PC-9 (cell line): ENCODE measurements at regions not wholly inside any gene's neighbourhood (a gene's known extent, or its start where the extent isn't known, plus 50 kb on each side); places are given as distances from the start of the nearest gene placed in this dataset.

ENCODE experiments used
- BruUV-seq: library from RNA; stranded (reverse); fragments of 400-500 nt; replicated peaks from 2 replicates; lab custom pipeline; 2021; lab: Mats Ljungman, UMichigan
- CTCF ChIA-PET: fragments of 300-600 bp; sonication (Branson Sonifier 250); formaldehyde crosslinking; loops from one replicate; lab custom pipeline; 2022; ENCODE audit warnings: antibody characterized with exemption; lab: Charles Lee
- POLR2A ChIA-PET: fragments of 300-600 bp; sonication (Branson Sonifier 250); formaldehyde crosslinking; loops from one replicate; lab custom pipeline; 2022; ENCODE audit warnings: antibody characterized with exemption; ENCODE audit not compliant: unreplicated experiment; lab: Charles Lee
- DNase-seq, 2 experiments: peaks; one replicate each; pipeline versions ENCODE4 v3.0.0 to v3.0.0-alpha.2; 2015 to 2022; ENCODE audit warnings: mixed read lengths in 1 of 2
- H2AFZ ChIP-seq: fragments of 200-600 bp; sonication (generic); 2 replicates; pipeline ENCODE4 v1.8.1; 2017; ENCODE audit warnings: antibody characterized with exemption
- H3F3A ChIP-seq: fragments of 200-600 bp; sonication (generic); 2 replicates; pipeline ENCODE4 v1.8.1; 2017; ENCODE audit warnings: antibody characterized with exemption, mild to moderate bottlenecking, low read depth; ENCODE audit not compliant: insufficient read depth
- H3K27ac ChIP-seq: fragments of 200-600 bp; sonication (generic); 2 replicates; pipeline ENCODE4 v1.6.1; 2016; ENCODE audit warnings: mixed run types
- H3K27me3 ChIP-seq: fragments of 200-600 bp; sonication (generic); 2 replicates; pipeline ENCODE4 v1.6.1; 2016; ENCODE audit warnings: low read depth, mixed run types; ENCODE audit not compliant: insufficient read depth
- H3K36me3 ChIP-seq: fragments of 200-600 bp; sonication (generic); 2 replicates; pipeline ENCODE4 v1.6.1; 2016; ENCODE audit warnings: low read depth, mixed run types
- H3K4me1 ChIP-seq: fragments of 200-600 bp; sonication (generic); replicated peaks from 2 replicates; pipeline ENCODE4 v1.6.1; 2016; ENCODE audit warnings: mixed run types; ENCODE audit not compliant: insufficient read depth
- H3K4me2 ChIP-seq: fragments of 200-600 bp; sonication (generic); 2 replicates; pipeline ENCODE4 v1.6.1; 2017; ENCODE audit warnings: mixed run types
- H3K4me3 ChIP-seq: fragments of 200-600 bp; sonication (generic); 2 replicates; pipeline ENCODE4 v1.6.1; 2016; ENCODE audit warnings: mixed run types
- H3K79me2 ChIP-seq: fragments of 200-600 bp; sonication (generic); 2 replicates; pipeline ENCODE4 v1.6.1; 2017; ENCODE audit warnings: low read depth, mixed run types
- H3K9me2 ChIP-seq: fragments of 200-600 bp; sonication (generic); 2 replicates; pipeline ENCODE4 v1.8.1; 2017; ENCODE audit warnings: mild to moderate bottlenecking; ENCODE audit not compliant: insufficient read depth
- H3K9me3 ChIP-seq: fragments of 200-600 bp; sonication (generic); 2 replicates; pipeline ENCODE4 v1.8.1; 2016; ENCODE audit warnings: low read depth; ENCODE audit not compliant: insufficient read depth
- H4K20me1 ChIP-seq: fragments of 200-600 bp; sonication (generic); 2 replicates; pipeline ENCODE4 v1.8.1; 2017; ENCODE audit not compliant: insufficient read depth
- EZH2 ChIP-seq: fragments of 200-600 bp; sonication (generic); IDR thresholded peaks from 2 replicates; pipeline ENCODE4 v1.8.0; 2017; ENCODE audit warnings: antibody characterized with exemption, low read depth
- intact Hi-C: fragments of 100-400 bp; cut with micrococcal nuclease; formaldehyde crosslinking; loops from one replicate; pipeline ENCODE4 v1.10.0; 2022; ENCODE audit not compliant: unreplicated experiment
- TF ChIP-seq, protein P1 (sequence below): fragments of 200-600 bp; sonication (generic); conservative IDR thresholded peaks from 2 replicates; pipeline ENCODE4 v1.6.1; 2017; ENCODE audit warnings: mixed run types, antibody characterized with exemption, mild to moderate bottlenecking, moderate library complexity

- Histone ChIP-seq H3K27ac (no peak overlapping the region), H3F3A (no peaks in the 10 kb centered on the region), H2AFZ (no peak overlapping the region), H3K9me2 (no peaks in the 10 kb centered on the region), H3K79me2 (no peaks in the 10 kb centered on the region), H3K4me3 (no peak overlapping the region), H3K4me1 (no peaks in the 10 kb centered on the region), H3K4me2 (no peak overlapping the region), H4K20me1 (no peaks in the 10 kb centered on the region), H3K36me3 (no peaks in the 10 kb centered on the region), H3K9me3 (no peaks in the 10 kb centered on the region), H3K27me3 (no peaks in the 10 kb centered on the region)
- no TSS peak for BruUV-seq
- TF ChIP-seq, protein P1, sequence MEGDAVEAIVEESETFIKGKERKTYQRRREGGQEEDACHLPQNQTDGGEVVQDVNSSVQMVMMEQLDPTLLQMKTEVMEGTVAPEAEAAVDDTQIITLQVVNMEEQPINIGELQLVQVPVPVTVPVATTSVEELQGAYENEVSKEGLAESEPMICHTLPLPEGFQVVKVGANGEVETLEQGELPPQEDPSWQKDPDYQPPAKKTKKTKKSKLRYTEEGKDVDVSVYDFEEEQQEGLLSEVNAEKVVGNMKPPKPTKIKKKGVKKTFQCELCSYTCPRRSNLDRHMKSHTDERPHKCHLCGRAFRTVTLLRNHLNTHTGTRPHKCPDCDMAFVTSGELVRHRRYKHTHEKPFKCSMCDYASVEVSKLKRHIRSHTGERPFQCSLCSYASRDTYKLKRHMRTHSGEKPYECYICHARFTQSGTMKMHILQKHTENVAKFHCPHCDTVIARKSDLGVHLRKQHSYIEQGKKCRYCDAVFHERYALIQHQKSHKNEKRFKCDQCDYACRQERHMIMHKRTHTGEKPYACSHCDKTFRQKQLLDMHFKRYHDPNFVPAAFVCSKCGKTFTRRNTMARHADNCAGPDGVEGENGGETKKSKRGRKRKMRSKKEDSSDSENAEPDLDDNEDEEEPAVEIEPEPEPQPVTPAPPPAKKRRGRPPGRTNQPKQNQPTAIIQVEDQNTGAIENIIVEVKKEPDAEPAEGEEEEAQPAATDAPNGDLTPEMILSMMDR: no peak
- no peak for TF ChIP-seq EZH2
- DNase-seq: no peak
- CTCF ChIA-PET: no interaction called here
- intact Hi-C loops: no loop called here
- POLR2A ChIA-PET: no interaction called here
Observed at GRCh38 chr1:214854126-214854875, 228.2 kb upstream of the KCNK2 start.

GRCh38 chr1:214856843-214857242, 225.7 kb upstream of the KCNK2 start:
- ChIA-PET POLR2A (no interaction called here), CTCF (no interaction called here)
- no peaks in the 10 kb centered on the region for H3K9me3 ChIP-seq
- no peaks in the 10 kb centered on the region for H3K4me1 ChIP-seq
- no peak overlapping the region for H3K4me2 ChIP-seq
- no peak overlapping the region for H3K27ac ChIP-seq
- no peaks in the 10 kb centered on the region for H4K20me1 ChIP-seq
- no peaks in the 10 kb centered on the region for H3K79me2 ChIP-seq
- no peaks in the 10 kb centered on the region for H3K27me3 ChIP-seq
- DNase-seq: no peak
- H3K9me2 ChIP-seq: no peaks in the 10 kb centered on the region
- TF ChIP-seq EZH2: no peak
- TF ChIP-seq, protein P1: no peak
- no peak overlapping the region for H2AFZ ChIP-seq
- no peaks in the 10 kb centered on the region for H3K36me3 ChIP-seq
- no peaks in the 10 kb centered on the region for H3F3A ChIP-seq
- BruUV-seq: no TSS peak
- H3K4me3 ChIP-seq: no peak overlapping the region
- intact Hi-C loops: no loop called here

- Histone ChIP-seq H3K9me3 (no peaks in the 10 kb centered on the region; the same call in 1 of the 2 replicates), H3K27me3 (no peaks in the 10 kb centered on the region), H3K79me2 (no peaks in the 10 kb centered on the region), H3K9me2 (no peaks in the 10 kb centered on the region), H3K4me1 (no peaks in the 10 kb centered on the region), H3F3A (no peaks in the 10 kb centered on the region), H3K4me3 (no peak overlapping the region), H2AFZ (peak overlapping the region; percentile 53; the same call in 1 of the 2 replicates), H4K20me1 (no peaks in the 10 kb centered on the region), H3K4me2 (no peak overlapping the region), H3K27ac (no peak overlapping the region), H3K36me3 (no peaks in the 10 kb centered on the region)
- TF ChIP-seq, protein P1: no peak
- TF ChIP-seq EZH2: no peak
- BruUV-seq: no TSS peak
- CTCF ChIA-PET: no interaction called here
- intact Hi-C loops: loop anchor here (1.0 kb wide), 1 partner anchor 36 kb away; no protein-coding TSS in a partner anchor
- no peak for DNase-seq
- POLR2A ChIA-PET: no interaction called here
Observed at GRCh38 chr1:214857716-214858115, 224.8 kb upstream of the KCNK2 start.
